ENCODE measurements at regions not wholly inside any gene's neighbourhood (a gene's known extent, or its start where the extent isn't known, plus 50 kb on each side); places are given as distances from the start of the nearest gene placed in this dataset.

DNA sequence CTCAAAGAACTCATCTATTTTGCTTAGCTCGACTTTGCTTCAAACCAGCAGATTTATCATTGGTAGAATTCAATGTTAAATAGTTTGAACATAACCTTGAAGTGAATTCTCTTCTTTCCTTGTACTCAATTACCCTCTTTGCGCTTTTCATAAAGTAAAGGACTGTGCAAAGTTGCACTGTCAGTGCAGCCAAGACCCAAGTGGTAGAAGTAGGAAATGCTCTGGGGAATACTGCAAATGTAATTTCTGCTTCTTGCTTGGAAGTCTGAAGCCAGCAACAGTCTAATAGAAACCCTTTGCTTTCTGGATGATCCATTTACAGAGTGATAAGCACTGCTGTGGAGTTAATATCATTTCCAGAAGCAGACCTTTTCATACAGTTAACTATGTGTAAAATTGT is 936.7 kb upstream of the TMPRSS15 start:
- no peaks in the 10 kb centered on the region for H3K9me3 ChIP-seq (replicated peaks; ENCODE audit: control insufficient read depth, insufficient read depth, low read length)
- ChIA-PET POLR2A (no interaction called here), CTCF (no interaction called here)
- intact Hi-C loops (cut with micrococcal nuclease) (no loop called here), dilution Hi-C loops (cut with MboI; ENCODE audit: extremely low pct_ligation_motif_present, low sequenced_read_pairs) (no loop called here)
- DNase-seq (ENCODE audit: low read depth, low spot score) (no peak), FAIRE-seq (no peak)
- H3K4me3 ChIP-seq (replicated peaks in 1 of 3; ENCODE audit: insufficient read depth in 1 of 3, low read depth in 1 of 3, low read length in 3 of 3) = no peak overlapping the region
- TF ChIP-seq FOS (IDR thresholded peaks at IDR 0.05; ENCODE audit: borderline replicate concordance, insufficient read depth, low read length) (no peak), JUN (IDR thresholded peaks at IDR 0.05; ENCODE audit: borderline replicate concordance, insufficient read depth, insufficient read length, low read depth) (no peak), POLR2A (IDR thresholded peaks at IDR 0.05; ENCODE audit: low read depth, low read length) (no peak), EZH2 (IDR thresholded peaks at IDR 0.05; ENCODE audit: borderline replicate concordance, low read depth, low read length, severe bottlenecking) (no peak), POLR2AphosphoS5 (IDR thresholded peaks at IDR 0.05; ENCODE audit: insufficient read depth, low read depth, low read length) (no peak), GATA2 (IDR thresholded peaks at IDR 0.05; ENCODE audit: insufficient read depth, insufficient read length, low read depth, low read length) (no peak), MYC (IDR thresholded peaks at IDR 0.05; ENCODE audit: low read depth, low read length) (no peak)
- TF ChIP-seq, protein P1, sequence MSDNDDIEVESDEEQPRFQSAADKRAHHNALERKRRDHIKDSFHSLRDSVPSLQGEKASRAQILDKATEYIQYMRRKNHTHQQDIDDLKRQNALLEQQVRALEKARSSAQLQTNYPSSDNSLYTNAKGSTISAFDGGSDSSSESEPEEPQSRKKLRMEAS (IDR thresholded peaks at IDR 0.05; ENCODE audit: insufficient read depth, insufficient read length) = no peak
- no TSS peak for BruUV-seq (replicated peaks)
- no peak overlapping the region for H3K9ac ChIP-seq (replicated peaks; ENCODE audit: extremely low read depth, insufficient read depth, low read length)
- no peaks in the 10 kb centered on the region for H3K4me1 ChIP-seq (ENCODE audit: control insufficient read depth, extremely low read depth, insufficient read depth, low read length)
- no peaks in the 10 kb centered on the region for H3K36me3 ChIP-seq (ENCODE audit: control insufficient read depth in 2 of 2, extremely low read depth in 1 of 2, insufficient read depth in 2 of 2, low read length in 2 of 2)
- no peaks in the 10 kb centered on the region for H3K27me3 ChIP-seq (ENCODE audit: control insufficient read depth in 2 of 2, insufficient read depth in 2 of 2, low read length in 2 of 2)
- no peak overlapping the region for H3K4me2 ChIP-seq (ENCODE audit: insufficient read depth, low read length)
- H2AFZ ChIP-seq (ENCODE audit: low read depth, low read length) = no peak overlapping the region
- H3K79me2 ChIP-seq (ENCODE audit: control insufficient read depth, insufficient read depth, low read length) = no peaks in the 10 kb centered on the region
- no peaks in the 10 kb centered on the region for H4K20me1 ChIP-seq (replicated peaks; ENCODE audit: control insufficient read depth, extremely low read depth, insufficient read depth, low read length)
- no peaks in the 10 kb centered on the region for H3K9me1 ChIP-seq (replicated peaks; ENCODE audit: control insufficient read depth, extremely low read depth, insufficient read depth, low read length)
- no peak overlapping the region for H3K27ac ChIP-seq (ENCODE audit: insufficient read depth, low read depth, low read length)

DNA sequence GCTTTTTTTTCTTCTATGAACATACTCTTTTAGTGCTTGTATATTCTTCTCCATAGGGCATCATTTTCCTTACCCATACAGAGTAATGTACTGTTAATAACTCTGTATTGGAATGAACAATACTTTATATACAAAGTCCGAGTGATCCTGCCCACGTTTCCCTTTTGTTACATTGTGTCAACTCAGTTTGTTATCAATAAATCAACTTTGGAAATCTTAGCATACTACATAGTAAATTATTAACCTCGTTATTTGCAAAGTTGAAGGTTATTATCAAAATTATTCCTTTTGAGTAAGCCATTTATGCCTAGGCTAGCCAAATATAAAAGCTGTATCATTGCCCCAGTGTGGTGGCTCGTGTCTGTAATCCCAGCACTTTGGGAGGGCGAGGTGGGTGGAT is 937.4 kb upstream of the TMPRSS15 start:
- Histone ChIP-seq H4K20me1 (replicated peaks; ENCODE audit: control insufficient read depth, extremely low read depth, insufficient read depth, low read length) (no peaks in the 10 kb centered on the region), H3K9ac (replicated peaks; ENCODE audit: extremely low read depth, insufficient read depth, low read length) (no peak overlapping the region), H3K4me2 (ENCODE audit: insufficient read depth, low read length) (no peak overlapping the region), H3K9me3 (replicated peaks; ENCODE audit: control insufficient read depth, insufficient read depth, low read length) (no peaks in the 10 kb centered on the region), H3K4me3 (replicated peaks in 1 of 3; ENCODE audit: insufficient read depth in 1 of 3, low read depth in 1 of 3, low read length in 3 of 3) (no peak overlapping the region), H2AFZ (ENCODE audit: low read depth, low read length) (no peak overlapping the region), H3K36me3 (ENCODE audit: control insufficient read depth in 2 of 2, extremely low read depth in 1 of 2, insufficient read depth in 2 of 2, low read length in 2 of 2) (no peaks in the 10 kb centered on the region), H3K27me3 (ENCODE audit: control insufficient read depth in 2 of 2, insufficient read depth in 2 of 2, low read length in 2 of 2) (no peaks in the 10 kb centered on the region), H3K27ac (ENCODE audit: insufficient read depth, low read depth, low read length) (no peak overlapping the region), H3K79me2 (ENCODE audit: control insufficient read depth, insufficient read depth, low read length) (no peaks in the 10 kb centered on the region), H3K9me1 (replicated peaks; ENCODE audit: control insufficient read depth, extremely low read depth, insufficient read depth, low read length) (no peaks in the 10 kb centered on the region), H3K4me1 (ENCODE audit: control insufficient read depth, extremely low read depth, insufficient read depth, low read length) (no peaks in the 10 kb centered on the region)
- no peak for FAIRE-seq
- POLR2A ChIA-PET = no interaction called here
- intact Hi-C loops (cut with micrococcal nuclease) = no loop called here
- BruUV-seq (replicated peaks) = no TSS peak
- dilution Hi-C loops (cut with MboI; ENCODE audit: extremely low pct_ligation_motif_present, low sequenced_read_pairs) = no loop called here
- no peak for TF ChIP-seq POLR2A (IDR thresholded peaks at IDR 0.05; ENCODE audit: low read depth, low read length)
- no peak for DNase-seq (ENCODE audit: low read depth, low spot score)
- CTCF ChIA-PET = no interaction called here

All from endothelial cell of umbilical vein (primary cell).